ENCODE measurements at regions not wholly inside any gene's neighbourhood (a gene's known extent, or its start where the extent isn't known, plus 50 kb on each side); places are given as distances from the start of the nearest gene placed in this dataset.

GRCh38 chr10:47178537-47179290, 121.3 kb upstream of the GDF10 start:
- TF ChIP-seq, protein P1, sequence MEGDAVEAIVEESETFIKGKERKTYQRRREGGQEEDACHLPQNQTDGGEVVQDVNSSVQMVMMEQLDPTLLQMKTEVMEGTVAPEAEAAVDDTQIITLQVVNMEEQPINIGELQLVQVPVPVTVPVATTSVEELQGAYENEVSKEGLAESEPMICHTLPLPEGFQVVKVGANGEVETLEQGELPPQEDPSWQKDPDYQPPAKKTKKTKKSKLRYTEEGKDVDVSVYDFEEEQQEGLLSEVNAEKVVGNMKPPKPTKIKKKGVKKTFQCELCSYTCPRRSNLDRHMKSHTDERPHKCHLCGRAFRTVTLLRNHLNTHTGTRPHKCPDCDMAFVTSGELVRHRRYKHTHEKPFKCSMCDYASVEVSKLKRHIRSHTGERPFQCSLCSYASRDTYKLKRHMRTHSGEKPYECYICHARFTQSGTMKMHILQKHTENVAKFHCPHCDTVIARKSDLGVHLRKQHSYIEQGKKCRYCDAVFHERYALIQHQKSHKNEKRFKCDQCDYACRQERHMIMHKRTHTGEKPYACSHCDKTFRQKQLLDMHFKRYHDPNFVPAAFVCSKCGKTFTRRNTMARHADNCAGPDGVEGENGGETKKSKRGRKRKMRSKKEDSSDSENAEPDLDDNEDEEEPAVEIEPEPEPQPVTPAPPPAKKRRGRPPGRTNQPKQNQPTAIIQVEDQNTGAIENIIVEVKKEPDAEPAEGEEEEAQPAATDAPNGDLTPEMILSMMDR (conservative IDR thresholded peaks at IDR 0.05; ENCODE audit: low read depth, low read length) = no peak
- DNase-seq (ENCODE audit: low read depth) = no peak
- H3K4me3 ChIP-seq (ENCODE audit: low read depth, low read length) = no peak overlapping the region

DNA sequence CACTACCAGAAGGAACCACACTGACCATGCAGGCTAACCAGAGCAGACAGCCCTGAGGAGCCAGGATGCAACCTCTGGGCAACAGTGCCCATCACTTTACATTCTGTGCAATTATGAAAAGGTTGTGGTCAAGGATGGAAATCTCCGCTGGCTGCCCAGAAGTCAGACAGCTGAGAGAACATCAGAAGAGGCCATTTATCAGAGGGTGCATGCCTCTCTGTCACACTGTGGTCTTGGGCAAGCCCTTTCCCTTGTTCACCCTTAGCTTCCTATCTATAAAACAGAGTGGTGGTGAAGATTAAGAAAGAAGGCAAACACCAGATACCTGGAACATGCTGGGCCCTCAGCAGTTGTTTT, 120.7 kb upstream of the GDF10 start:
- no peak overlapping the region for H3K4me3 ChIP-seq (ENCODE audit: low read depth, low read length)
- DNase-seq (ENCODE audit: low read depth) = no peak
- TF ChIP-seq, protein P1 (conservative IDR thresholded peaks at IDR 0.05; ENCODE audit: low read depth, low read length) = no peak

- no peak for DNase-seq (ENCODE audit: low read depth)
- TF ChIP-seq, protein P1 (conservative IDR thresholded peaks at IDR 0.05; ENCODE audit: low read depth, low read length) = no peak
- no peak overlapping the region for H3K4me3 ChIP-seq (ENCODE audit: low read depth, low read length)
Observed at GRCh38 chr10:47181052-47181849, 118.7 kb upstream of the GDF10 start.

GRCh38 chr10:47182934-47183703, 116.9 kb upstream of the GDF10 start:
- DNase-seq (ENCODE audit: low read depth) = no peak
- TF ChIP-seq, protein P1 (conservative IDR thresholded peaks at IDR 0.05; ENCODE audit: low read depth, low read length) = no peak
- H3K4me3 ChIP-seq (ENCODE audit: low read depth, low read length) = no peak overlapping the region

- TF ChIP-seq, protein P1 (conservative IDR thresholded peaks at IDR 0.05; ENCODE audit: low read depth, low read length) = no peak
- no peak overlapping the region for H3K4me3 ChIP-seq (ENCODE audit: low read depth, low read length)
- DNase-seq (ENCODE audit: low read depth) = no peak
Observed at GRCh38 chr10:47183704-47184041, 116.3 kb upstream of the GDF10 start.

GRCh38 chr10:47184273-47184672, 115.7 kb upstream of the GDF10 start:
- DNase-seq (ENCODE audit: low read depth) = no peak
- TF ChIP-seq, protein P1 (conservative IDR thresholded peaks at IDR 0.05; ENCODE audit: low read depth, low read length) = no peak
- no peak overlapping the region for H3K4me3 ChIP-seq (ENCODE audit: low read depth, low read length)

Measured in epithelial cell of proximal tubule (primary cell).